GM12878 (cell line): ENCODE measurements at regions not wholly inside any gene's neighbourhood (a gene's known extent, or its start where the extent isn't known, plus 50 kb on each side); places are given as distances from the start of the nearest gene placed in this dataset.

ENCODE experiments used
- CTCF ChIP-seq, 3 experiments: IDR thresholded peaks in 2 of 3; conservative IDR thresholded peaks in 1 of 3; 2 replicates each; pipeline ENCODE4 v1.5.1; 2011; ENCODE audit warnings: low read depth in 3 of 3, low read length in 3 of 3, mild to moderate bottlenecking in 3 of 3, control low read depth in 2 of 3, moderate library complexity in 2 of 3, inconsistent platforms in 1 of 3, mixed read lengths in 1 of 3; ENCODE audit not compliant: control insufficient read depth in 2 of 3, insufficient read depth in 1 of 3; ENCODE audit errors: extremely low read depth in 1 of 3
- EED ChIP-seq: sonication (generic); IDR thresholded peaks from 2 replicates; pipeline ENCODE4 v1.6.1; 2016; ENCODE audit warnings: antibody characterized with exemption, low read depth
- HCFC1 ChIP-seq: fragments of 150-350 bp; IDR thresholded peaks from 2 replicates; pipeline ENCODE4 v1.6.1; 2014; ENCODE audit warnings: low read length
- MEF2A ChIP-seq: IDR thresholded peaks from 2 replicates; pipeline ENCODE4 v1.6.1; 2011; ENCODE audit warnings: low read depth, mild to moderate bottlenecking, low read length, moderate library complexity; ENCODE audit not compliant: insufficient read depth
- POLR2AphosphoS5 ChIP-seq: IDR thresholded peaks from 2 replicates; pipeline ENCODE4 v1.6.1; 2011; ENCODE audit warnings: mild to moderate bottlenecking, low read length, inconsistent platforms
- REST ChIP-seq: IDR thresholded peaks from 2 replicates; pipeline ENCODE4 v1.6.1; 2012; ENCODE audit warnings: mild to moderate bottlenecking, low read depth, low read length
- TF ChIP-seq, protein P1 (sequence below): fragments of 450-650 bp; IDR thresholded peaks from 2 replicates; pipeline ENCODE4 v1.6.1; 2016; ENCODE audit warnings: mild to moderate bottlenecking, moderate library complexity, borderline replicate concordance

GRCh38 chr5:143592648-143593047 is 189.2 kb upstream of the NR3C1 start:
- no peak for TF ChIP-seq POLR2AphosphoS5
- no peak for TF ChIP-seq CTCF (IDR thresholded peaks at IDR 0.05 in 2 of 3, conservative IDR thresholded peaks at IDR 0.05 in 1 of 3; ENCODE audit: control insufficient read depth in 2 of 3, extremely low read depth in 1 of 3, insufficient read depth in 1 of 3, low read depth in 3 of 3, low read length in 3 of 3)
- no peak for TF ChIP-seq HCFC1
- 0 out of 2 replicates have a peak, but pooled peaks have one; percentile 37 for TF ChIP-seq MEF2A
- peak; percentile 52; the same call in 1 of the 2 replicates for TF ChIP-seq EED
- TF ChIP-seq, protein P1, sequence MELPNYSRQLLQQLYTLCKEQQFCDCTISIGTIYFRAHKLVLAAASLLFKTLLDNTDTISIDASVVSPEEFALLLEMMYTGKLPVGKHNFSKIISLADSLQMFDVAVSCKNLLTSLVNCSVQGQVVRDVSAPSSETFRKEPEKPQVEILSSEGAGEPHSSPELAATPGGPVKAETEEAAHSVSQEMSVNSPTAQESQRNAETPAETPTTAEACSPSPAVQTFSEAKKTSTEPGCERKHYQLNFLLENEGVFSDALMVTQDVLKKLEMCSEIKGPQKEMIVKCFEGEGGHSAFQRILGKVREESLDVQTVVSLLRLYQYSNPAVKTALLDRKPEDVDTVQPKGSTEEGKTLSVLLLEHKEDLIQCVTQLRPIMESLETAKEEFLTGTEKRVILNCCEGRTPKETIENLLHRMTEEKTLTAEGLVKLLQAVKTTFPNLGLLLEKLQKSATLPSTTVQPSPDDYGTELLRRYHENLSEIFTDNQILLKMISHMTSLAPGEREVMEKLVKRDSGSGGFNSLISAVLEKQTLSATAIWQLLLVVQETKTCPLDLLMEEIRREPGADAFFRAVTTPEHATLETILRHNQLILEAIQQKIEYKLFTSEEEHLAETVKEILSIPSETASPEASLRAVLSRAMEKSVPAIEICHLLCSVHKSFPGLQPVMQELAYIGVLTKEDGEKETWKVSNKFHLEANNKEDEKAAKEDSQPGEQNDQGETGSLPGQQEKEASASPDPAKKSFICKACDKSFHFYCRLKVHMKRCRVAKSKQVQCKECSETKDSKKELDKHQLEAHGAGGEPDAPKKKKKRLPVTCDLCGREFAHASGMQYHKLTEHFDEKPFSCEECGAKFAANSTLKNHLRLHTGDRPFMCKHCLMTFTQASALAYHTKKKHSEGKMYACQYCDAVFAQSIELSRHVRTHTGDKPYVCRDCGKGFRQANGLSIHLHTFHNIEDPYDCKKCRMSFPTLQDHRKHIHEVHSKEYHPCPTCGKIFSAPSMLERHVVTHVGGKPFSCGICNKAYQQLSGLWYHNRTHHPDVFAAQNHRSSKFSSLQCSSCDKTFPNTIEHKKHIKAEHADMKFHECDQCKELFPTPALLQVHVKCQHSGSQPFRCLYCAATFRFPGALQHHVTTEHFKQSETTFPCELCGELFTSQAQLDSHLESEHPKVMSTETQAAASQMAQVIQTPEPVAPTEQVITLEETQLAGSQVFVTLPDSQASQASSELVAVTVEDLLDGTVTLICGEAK: no peak
- no peak for TF ChIP-seq REST
